ENCODE measurements at regions not wholly inside any gene's neighbourhood (a gene's known extent, or its start where the extent isn't known, plus 50 kb on each side); places are given as distances from the start of the nearest gene placed in this dataset.
A peak's percentile ranks its signal among the peaks of the same experiment; 100 is the strongest.
"Not testable (repeated sequence)": the region's sequence is repeated elsewhere in the genome, so short reads cannot be mapped to it uniquely, and the experiment has no call there.

DNA sequence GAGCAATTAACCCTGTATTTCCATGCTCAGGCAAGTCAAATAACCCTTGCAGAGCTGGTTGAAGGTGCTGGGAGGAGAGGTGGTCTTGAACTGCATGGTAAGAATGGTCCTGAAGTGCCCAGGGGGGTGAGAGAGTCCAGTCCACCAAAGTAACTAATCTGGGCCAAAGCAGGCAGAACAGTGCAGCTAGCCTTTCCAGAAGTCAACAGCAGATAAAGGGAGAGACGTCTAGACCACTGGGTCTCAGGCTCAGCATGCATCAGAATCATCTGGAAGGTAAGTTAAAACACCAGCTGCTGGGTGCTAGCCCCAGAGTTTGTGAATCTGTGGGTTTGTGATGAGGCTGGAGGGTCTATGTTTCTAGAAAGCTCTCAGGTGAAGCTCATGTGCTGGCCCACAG lies 232.3 kb upstream of the ECI2 start:
- no peak for DNase-seq

DNA sequence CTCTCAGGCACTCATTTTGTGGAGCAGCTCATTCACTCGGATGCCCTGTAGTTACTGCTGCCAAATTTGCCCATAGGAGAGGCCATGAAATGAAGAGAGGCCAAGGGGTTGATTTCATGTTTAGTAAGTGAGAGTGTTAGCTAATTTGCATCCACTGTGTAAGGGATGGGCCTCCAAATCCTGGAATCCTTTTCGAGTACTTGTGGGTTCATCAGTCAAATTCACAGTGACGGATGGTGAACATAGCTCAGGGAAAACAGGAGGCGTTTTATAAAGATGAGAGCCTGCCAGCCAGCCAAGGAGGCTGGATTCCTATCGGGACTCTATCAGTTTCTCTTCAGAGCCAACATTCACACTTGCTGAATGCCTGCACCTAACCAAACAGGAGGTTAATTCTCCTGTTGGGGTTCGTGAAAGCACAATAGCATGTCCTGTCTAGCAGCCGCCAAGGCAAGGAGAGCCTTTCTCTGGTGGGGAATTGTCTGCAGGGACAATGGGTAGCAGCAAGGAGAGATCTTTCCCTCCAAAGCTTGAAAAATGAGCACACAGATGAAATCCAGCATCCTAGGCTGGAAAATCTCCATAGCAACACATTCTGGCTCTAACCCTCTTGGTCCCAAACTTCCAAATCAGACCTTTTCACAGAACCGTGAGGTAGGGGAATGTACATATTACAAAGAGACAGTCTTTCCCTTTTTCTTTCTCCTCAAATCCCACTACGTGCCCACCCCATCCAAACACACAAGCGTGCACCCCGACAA lies 231.4 kb upstream of the ECI2 start:
- DNase-seq = no peak

DNA sequence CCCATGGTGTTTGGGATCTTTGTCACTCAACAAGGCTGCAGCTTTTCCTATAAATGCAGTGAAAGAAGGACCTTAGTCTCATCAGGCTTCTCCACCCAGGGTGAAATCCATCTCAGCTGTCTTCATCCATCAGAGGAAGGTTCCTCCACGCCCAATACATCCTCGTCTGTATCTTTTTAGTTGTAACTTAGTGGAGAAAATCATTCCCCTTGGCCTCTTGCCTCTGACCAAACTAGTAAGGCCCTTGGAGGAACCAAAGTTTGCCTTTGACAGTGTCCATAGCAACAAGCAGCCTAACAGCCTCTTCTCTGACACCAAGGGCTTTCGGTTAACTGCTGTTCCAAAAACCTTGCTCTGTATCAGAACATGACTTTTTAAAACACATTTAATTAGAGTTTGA lies 230.3 kb upstream of the ECI2 start:
- DNase-seq = no peak

DNA sequence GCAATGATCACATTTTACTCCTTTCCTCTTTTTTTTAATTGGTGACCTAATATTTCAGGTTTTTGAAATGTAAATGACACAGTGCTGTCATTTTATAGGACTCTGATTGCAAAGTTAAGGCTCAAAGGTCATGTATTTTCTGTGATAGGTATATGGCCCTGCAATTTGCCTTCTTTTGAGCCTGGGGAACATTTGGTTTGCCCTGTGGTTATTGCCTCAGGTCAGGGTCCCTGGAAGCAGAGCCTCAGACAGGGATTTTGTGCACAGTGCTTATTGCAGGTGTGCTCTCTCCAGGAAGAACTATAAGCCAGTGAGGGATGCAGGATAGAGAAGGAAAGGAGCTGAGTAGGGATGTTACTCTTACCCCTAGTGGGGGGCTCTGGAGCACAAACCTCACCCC lies 229.3 kb upstream of the ECI2 start:
- no peak for DNase-seq

DNA sequence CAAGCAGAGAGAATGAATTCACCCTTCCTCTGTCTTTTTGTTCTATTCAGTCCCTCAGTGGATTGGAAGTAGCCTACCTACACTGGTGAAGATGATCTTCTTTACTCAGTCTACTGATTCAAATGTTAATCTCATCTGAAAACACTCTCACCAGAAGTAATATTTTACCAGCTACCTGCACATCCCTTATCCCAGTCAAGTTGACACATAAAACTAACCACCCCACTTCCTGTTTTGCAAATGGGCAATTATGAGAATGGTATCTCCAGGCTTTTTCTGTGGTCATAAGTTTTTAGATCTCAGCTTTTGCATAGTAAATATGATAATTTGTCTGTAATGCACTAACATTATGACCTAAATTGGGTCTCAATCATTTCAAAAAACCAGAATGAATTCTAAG lies 228.8 kb upstream of the ECI2 start:
- peak in 1 of 5 experiments; percentile 22 for DNase-seq

DNA sequence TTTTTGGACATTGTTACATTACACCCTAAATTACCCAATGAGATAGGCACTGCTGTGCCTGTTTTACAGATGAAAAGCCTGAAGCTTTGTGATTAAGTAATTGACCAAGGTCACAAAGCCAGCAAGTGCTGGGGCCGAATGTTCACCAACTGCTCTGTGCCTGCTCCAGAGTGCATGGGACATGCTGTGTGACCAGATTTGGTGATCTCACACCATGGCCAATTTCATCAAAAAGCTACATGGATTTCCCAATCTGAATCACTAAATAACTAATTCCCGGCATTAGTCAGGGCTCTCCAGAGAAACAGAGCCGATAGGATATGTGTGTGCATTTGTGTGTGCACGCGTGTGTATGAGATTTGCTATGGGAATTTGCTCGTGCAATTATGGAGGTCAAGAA lies 228.3 kb upstream of the ECI2 start:
- no peak for DNase-seq

DNA sequence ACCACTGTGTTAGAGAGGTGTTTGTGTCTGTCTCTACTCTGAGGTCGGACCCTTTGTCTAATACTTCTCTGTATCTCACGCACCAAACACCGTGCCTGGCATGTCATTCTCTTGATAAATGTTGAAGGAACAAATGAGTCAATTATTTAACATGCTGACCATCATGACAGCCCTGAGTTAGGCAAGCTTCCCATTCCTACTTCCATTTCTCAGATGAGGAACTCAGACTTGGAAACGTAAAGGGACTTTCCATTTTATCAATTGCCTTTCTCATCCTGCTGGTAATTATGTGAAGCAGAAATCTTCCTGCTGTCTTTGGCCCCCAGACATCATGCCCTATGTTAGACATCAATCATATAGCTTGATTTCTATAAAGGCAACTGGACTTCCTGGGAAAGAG lies 227.0 kb upstream of the ECI2 start:
- no peak for DNase-seq

DNA sequence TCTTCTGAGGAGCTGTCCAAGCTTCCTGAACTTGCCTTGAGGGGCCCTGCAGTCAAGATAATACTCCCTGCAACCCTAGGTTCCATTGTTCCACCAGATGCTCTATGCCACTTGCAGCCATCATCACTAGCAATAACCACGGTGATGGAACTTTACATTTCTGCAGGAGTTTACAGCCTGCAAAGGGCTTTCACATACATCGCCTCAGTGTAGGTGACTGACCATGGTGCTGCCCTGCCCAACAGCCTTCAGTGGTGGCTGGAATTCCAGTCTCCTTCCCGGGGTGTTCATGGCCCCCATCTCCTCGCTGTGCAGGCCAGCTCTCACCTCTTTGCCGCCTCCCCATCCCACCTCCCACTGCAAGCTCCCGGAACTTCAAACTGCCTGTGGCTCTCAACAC lies 225.5 kb upstream of the ECI2 start:
- no peak for DNase-seq

DNA sequence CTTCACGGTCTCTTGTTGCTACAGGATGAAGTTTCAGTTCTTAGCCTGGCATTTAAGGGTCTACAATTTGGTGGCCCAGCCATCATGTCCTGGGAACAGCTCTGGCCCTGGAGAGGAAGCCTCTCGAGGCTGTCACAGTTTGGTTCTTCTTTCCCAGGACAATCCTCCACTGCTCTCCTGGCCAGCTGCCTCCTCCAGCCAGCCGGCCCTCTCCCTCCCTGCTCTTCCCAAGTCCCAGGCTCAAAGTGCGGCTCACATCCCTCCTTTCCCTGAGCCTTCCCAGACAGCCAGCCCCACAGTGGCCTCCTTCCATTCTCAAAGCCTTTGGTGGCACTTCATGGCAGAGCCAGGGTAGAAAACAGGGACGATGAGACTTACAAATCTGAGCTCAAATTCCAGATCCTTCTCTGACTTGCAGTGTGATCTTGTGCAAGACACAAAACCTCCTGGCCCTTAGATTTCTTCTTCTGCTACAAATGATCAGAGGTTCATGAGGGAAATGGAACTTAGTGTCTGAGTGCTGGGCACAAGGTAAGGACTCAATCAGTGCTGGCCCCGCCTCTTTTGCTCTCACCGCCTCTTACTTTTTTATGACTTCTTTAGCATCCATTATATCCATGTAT lies 223.8 kb upstream of the ECI2 start:
- no peak for DNase-seq

DNA sequence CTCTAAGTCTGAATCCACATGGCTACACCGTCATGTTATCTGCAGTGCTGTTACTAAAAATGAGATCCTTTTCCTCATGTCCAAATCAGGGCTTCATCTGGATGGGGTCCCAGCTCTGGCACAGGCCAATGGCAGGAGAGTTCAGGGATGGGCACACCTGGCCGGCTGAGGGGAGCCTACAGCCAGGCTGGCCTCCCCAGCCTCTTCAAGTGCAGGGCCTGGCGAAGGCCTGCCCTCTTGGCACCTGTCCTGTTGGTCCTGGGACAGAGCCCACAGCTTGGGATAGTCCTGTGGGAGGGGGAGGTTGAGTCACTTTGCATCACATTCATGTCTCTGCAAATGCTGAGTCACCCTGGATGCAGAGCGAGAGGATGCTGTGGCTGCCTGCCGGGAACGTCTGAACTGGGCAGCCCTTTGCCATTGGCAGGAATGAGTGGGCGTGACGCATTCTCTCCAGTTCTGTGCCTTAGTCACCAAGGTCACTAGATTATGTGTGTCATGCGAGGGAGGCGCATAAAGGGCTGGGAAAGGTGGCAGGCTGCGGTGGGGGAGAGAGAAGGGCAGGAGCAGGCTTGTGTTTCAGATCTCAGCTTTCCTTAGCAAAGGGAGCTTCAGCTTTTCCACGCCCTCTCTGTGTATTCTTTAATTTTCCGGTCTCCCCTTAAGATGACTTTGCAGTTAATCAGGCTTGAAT lies 223.2 kb upstream of the ECI2 start:
- peak in 1 of 5 experiments; percentile 5 for DNase-seq

DNA sequence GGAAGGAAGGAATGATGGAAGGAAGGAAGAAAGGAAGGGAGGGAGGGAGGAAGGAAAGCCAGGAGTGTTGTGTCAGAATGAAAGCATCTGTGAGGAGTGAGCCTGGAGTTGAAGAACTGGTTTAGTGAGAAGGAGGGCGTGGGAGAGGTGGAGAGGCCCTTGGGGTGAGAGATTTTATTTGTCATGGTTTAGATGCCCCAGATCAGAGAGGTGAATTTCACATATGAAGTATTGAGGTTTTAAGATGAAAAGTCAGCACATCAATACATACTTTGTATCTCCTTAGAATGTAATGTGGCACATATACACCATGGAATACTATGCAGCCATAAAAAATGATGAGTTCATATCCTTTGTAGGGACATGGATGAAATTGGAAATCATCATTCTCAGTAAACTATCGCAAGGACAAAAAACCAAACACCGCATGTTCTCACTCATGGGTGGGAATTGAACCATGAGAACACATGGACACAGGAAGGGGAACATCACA lies 222.3 kb upstream of the ECI2 start:
- not testable (repeated sequence) for DNase-seq

DNA sequence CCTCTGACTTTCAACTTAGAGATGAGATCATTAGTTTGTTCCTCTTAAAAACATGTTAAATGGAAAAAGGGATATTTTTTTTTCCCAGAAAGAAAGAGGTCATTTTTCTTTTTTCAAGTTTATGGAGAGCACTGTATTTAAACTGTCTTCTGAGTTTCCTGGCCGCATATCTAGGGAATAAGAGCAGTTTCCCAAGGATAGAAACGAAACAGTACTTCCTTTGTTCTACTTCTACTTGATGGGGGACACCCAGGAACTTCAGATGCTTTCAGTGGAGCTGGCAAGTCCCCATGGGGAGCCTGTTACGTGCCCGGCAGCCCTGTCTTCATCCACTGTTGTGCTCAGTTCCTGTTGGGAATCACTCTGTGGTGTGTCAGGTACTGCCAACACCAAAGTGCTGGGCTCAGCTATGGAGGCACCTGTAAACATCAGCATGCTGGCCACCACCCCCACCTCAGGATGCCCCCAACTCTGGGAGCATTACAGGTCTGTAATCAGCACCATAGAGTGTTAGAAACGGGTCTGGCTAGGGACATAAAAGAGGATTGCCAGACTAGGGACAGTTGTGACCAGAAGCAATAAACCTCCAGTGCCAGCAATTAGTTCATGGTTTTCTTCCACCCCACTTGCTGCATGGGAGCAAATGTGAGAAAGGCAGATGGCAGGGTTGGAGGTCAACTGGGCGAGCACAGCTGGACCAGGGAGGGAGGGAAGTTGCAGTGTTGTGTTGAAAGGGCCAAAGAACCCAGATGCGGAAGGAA lies 221.7 kb upstream of the ECI2 start:
- DNase-seq = no peak

DNA sequence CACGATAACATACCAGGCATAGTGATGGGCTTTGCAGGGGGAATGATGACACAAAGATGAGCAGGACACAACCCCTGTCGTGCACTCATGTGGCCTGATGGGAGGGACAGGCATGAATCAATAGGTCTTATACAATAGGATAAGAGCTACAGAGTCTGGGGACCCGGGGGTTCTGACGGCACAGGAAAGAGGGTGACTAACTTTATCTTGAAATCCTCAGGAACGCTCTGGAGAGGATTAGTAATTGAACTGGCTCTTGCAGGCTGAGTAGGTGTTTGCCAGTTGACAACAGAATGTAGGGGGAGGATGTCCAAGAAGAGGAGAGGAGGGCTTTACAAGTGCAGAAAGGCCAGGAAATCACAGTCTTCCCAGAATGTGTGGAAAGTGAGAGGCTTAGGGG lies 219.9 kb upstream of the ECI2 start:
- no peak for DNase-seq

DNA sequence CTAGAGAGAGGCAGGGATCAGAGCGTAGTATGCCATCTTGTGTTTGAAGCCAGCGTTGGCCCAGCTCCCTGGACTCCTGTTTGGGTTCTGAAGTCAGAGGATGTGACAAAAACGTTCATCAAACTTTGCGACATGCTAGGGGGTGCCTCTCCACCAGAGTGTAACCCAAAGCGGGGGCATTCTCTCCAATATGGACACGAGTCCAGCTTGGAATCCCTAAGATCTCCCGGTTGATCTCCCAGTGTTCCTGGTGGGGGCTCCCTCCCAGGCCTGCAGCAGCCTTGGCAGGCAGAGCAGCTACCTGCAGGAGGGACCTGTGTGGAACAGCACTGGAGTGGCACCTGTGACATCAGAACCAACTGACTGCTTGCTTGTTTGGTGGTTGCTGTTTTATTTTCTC lies 218.8 kb upstream of the ECI2 start:
- no peak for DNase-seq

DNA sequence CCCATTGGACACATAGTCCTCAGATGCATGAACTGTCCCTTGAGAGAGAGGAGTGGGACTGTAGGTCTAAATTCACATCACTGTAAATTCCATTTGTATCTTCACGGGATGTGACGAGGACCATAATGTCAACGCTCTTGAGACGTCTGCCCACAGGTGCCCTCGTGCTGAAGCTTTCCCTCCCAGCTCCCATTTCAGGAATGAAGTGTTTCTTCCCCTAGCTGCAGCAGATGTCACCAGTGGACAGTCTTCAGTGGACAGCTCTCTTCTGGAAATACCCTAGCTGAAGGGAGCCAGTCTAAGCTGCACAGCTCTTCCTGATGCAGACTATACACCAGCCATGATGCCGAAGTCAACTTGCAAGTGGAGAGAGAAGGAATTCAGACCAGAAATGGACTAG lies 217.4 kb upstream of the ECI2 start:
- DNase-seq = no peak

DNA sequence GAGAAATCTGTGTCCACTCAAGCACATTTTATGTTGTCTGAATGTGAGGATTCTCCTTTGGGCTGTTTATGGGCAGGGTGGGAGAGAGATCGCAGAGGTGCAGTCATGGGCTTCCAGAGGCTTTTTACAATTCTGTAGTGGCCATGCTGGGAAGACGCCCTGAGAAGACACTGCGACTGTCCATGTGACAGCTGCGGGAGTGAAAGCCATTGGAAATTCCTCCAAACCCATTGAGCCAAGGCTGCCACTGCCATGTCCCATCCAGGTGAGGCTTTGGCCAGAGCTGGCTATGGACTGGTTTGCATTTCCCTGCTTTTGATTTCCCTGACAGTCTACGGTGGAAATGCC lies 216.9 kb upstream of the ECI2 start:
- DNase-seq = no peak

DNA sequence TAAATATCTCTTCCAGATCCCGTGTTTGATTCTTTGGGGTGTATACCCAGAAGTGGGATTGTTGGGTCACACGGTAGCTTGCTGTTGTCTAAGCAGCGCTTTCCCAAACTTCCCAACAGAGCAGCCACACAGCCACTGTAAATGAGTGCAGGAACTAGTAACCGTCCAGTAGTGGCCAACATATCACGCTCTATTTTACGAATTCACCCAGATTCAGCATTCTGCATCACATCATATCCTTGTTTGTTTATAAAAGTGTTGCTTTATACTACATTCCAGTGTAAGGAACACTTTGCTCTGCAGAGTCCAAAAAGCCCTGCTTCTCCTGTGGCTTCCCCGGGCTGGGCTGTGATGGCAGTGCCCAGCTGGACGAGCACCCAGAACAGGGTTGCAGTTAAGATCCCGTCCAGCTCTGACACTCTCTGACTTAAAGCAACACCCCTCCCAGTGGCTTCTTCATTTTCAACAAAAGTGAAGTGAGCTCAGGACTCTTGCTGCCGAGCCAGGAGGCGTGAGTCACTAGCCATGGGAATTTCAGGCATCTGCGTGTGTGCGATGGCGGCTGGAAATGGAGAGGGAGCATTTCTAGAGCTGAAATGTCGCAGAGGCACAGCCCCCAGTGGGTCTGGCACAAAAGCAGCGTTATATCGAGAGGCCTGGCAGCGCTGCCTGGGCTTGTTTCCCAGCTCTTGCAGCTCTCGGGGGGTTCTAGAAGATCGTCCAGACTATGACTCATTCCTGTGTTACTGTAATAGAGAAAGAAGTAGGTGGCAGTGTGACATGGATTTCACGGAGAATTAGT lies 216.3 kb upstream of the ECI2 start:
- DNase-seq = no peak

DNA sequence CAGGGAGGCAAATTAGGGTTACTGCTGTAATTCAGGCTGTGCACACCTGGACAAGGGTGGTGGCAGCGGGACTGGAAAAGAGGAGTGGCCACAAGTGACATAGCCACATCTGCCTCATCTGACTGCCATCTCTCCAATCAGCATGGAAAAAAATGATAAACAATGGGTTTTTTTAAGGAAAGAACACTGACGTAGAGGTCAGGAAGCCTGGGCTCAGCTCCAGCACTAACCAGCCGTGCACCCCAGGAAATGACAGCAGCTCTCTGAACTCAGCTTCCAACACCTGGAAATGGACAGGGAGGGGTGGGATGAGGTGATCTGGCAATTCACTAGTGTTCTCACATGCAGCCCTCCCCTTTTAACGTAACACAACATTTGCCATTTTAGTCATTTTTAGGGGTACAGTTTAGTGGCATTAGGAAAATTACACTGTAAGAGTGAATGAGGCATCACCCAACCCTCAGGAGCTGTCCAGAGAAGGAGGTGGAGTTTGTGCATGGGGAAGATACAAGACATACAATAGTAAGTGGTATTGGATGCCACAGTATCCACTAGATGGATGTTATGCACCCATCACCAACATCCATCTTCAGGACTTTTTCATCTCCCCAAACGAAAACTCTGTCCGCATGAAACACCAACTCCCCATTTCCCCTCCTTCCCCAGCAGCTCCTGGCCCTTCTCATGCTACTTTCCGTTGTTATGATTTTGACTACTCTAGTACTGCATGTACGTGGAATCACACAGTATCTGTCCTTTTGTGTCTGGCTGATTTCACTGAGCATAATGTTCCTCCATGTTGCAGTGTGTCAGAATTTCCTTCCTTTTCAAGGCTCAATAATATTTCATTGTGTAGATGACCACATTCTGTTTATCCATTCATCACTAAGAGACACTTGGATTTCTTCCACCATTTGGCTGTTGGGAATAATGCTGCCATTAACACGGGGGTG lies 215.5 kb upstream of the ECI2 start:
- no peak for DNase-seq

DNA sequence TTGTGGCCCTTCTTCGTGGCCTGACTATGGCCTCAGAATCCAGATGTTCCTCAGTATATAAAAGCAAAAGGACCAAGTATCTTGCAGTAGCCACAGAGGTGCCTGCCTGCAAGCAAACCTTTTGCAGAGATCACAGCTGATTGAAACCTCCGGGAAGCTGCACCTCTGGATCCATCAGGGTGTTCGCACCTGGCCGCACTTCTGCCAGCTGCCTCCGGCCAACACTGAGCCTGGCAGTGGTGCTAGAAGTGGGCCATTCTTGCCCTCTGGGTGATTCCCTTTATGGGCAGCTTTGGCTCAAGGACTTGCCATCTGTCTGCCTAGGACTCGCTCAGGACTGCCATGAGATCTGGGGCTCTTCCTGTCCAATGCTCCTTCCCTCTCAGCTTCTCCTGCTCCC lies 214.6 kb upstream of the ECI2 start:
- no peak for DNase-seq

DNA sequence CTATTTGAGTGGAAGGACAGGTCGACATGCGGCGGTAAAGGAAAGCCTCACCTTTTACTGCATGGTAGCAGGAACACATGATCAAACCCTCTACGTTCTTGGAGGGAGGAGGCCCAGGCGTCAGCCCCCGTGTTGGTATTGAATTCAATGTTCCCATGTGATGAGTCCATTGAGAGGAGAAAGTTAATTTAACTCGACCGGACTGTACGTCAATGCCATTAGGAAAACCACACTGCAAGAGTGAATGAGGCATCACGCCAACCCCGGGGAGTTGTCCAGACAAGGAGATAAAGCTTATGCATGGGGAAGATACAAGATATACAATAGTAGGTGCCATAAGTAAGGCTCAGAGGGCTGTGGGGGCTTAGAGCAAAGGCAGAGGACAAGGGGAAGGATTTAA lies 213.9 kb upstream of the ECI2 start:
- no peak for DNase-seq

DNA sequence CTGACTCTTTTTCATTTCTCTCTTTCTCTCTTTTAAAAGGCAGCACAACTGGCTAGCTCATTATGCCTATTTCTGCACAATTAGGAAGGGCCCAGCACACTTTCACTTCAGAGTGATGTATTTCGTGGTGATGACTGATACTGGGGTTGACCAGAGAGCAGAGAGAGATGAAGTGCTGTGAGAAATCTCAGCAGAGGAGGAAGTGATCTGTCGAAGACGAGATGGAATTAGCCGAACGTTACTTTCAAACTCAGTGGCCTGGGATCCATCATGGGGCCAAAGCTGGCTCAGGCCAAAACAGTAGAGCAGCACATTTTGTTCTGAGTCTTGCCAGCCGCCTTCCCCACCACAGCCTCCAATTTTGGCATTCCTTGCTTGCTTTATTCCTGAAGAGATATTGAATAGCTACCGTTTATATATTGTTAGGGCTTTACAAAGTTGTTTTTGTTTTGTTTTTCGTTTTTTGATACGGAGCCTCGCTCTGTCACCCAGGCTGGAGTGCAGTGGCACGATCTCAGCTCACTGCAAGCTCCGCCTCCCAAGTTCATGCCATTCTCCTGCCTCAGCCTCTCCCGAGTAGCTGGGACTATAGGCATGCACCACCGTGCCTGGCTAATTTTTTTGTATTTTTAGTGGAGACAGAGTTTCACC lies 213.2 kb upstream of the ECI2 start:
- DNase-seq = no peak

Data from T-helper 2 cell (primary cell).